ENCODE measurements at regions not wholly inside any gene's neighbourhood (a gene's known extent, or its start where the extent isn't known, plus 50 kb on each side); places are given as distances from the start of the nearest gene placed in this dataset.

DNA sequence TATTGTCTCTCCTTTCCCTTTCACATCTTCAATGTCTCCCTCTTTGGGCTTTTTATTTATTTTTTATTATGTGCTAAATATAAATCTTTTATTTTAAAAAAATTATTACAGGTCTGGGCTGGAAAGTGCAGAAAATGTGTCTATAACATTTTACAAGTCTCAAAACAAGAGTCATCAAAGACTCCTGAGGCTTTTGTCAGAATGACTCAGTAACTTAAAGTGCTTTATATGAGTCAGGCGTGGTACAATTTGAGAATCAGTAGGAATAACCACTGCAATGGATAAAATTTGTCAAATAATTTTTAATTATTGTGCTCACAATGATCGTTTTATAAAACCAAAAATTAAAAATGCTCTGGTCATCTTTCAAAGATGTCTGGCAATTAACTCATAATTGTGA, 193.9 kb downstream of the MMUT start:
- no peak for TF ChIP-seq CTCF (IDR thresholded peaks at IDR 0.05)
- no peak for TF ChIP-seq POLR2A (IDR thresholded peaks at IDR 0.05)
